RPMI7951 (cell line): ENCODE measurements at regions not wholly inside any gene's neighbourhood (a gene's known extent, or its start where the extent isn't known, plus 50 kb on each side); places are given as distances from the start of the nearest gene placed in this dataset.
A peak's percentile ranks its signal among the peaks of the same experiment; 100 is the strongest.

ENCODE experiments used
- DNase-seq: peaks from one replicate; pipeline ENCODE4 v3.0.0-alpha.2; 2012; ENCODE audit warnings: low read depth

DNA sequence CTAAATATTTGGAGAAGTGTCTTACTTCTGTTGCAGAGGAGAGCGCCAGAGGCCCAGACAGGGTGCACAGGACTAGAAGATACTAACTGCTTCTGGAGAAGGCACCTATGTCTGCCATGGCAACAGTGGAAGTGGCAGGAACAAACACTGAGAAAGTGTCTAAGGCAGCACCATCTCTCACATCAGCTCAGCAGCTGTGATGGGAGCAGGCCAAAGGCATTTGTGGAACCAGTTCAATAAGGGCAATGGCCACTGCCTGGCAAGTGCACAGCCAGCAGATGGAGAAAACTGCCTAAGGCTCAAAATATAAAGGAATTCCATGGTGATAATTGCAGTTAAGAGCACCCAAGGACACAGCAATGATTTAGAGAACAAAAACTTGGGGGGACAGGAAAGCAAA lies 563.0 kb upstream of the CCDC54 start:
- peak; percentile 92 for DNase-seq

DNA sequence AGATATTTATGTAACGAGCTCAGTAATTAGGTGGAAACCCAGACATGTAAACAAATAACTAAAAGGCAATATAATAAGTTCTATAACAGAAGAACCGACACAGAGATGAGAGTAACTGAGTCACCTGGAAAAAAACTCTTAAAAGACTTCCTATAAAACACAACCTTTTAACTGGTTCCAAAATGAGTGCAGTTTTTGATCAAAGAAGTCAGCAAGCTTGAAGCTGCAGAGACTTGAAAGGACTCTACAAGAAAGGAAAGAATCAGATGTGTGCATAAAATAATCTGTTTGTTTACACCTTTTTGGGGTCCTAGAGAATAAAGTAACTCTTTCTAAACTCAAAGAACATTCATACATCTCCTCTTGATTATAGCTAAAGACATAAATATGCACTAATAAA lies 560.4 kb upstream of the CCDC54 start:
- DNase-seq: no peak

GRCh38 chr3:106817706-106818105 lies 559.5 kb upstream of the CCDC54 start:
- no peak for DNase-seq

- no peak for DNase-seq
Measured at GRCh38 chr3:106819440-106819839, 557.8 kb upstream of the CCDC54 start.

GRCh38 chr3:106820726-106821362 lies 556.4 kb upstream of the CCDC54 start:
- DNase-seq: no peak

- no peak for DNase-seq
Measured at GRCh38 chr3:106821801-106822200, 555.4 kb upstream of the CCDC54 start.

- DNase-seq: no peak
Measured at GRCh38 chr3:106822204-106822603, 555.0 kb upstream of the CCDC54 start.

DNA sequence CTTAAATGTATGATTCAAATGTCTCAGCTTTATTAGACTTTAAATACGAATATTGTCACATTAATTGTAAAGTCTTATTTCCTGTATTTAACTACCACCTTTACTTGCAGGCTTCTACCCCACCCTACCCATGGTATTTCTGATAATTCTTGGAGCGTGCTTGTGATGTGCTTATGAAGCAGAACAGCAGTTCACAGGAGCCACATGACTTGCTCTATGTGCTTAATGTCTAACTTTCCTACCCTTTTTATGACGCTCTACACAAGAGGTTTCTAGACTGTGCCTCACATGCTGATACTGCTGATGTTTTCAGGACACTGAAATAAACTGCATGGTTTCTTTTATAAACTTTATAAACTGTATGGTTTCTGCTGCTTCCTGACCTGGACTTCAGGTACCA lies 553.5 kb upstream of the CCDC54 start:
- no peak for DNase-seq

- DNase-seq: peak; percentile 79
Measured at GRCh38 chr3:106824856-106825255, 552.4 kb upstream of the CCDC54 start.

- peak; percentile 68 for DNase-seq
Measured at GRCh38 chr3:106825962-106826605, 551.2 kb upstream of the CCDC54 start.

DNA sequence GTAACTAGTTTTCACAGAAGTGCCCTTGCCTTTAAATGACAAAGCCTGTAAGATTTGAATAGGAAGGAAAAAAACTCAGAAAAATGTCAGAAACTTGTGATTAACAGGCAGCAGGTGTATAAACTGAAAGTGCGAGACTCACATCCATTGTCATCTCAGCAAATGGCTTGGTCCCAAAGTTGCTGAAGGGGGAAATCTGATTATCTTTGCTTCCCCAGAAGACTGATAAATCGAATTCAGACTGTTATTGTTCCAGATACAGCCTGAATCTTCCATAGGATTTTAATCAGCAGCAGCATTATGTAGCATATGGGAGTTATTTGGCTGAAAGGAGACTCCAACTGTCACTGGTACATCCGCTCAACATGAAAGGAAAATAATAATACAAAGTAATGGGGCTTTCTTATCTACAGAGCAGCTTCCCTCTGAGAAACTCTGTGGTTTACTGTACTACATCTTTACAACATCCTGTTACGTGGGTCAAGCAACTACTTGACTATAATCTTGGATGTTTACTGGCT lies 550.4 kb upstream of the CCDC54 start:
- no peak for DNase-seq

- DNase-seq: peak; percentile 35
Measured at GRCh38 chr3:106827515-106828213, 549.6 kb upstream of the CCDC54 start.

GRCh38 chr3:106829206-106829605 lies 548.0 kb upstream of the CCDC54 start:
- peak; percentile 79 for DNase-seq

DNA sequence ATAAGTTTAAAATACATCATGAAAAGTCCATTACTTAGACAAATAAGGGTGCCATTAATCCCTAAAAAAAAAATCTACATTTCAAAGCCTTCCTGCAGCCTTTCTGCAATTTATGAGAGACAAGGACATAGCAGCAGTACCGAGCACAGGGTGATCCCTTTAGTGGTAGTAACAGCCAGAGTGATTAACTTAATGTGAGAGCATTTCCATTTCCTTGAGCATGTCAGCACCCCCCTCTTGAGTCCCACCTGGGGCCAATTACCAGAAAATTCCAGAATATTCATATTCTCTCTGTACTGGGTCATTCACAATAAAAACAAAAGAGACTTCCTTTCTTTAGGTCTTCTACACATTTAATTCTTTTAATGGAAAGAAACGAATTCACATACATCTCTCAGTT lies 546.9 kb upstream of the CCDC54 start:
- DNase-seq: no peak

GRCh38 chr3:106836906-106837305 lies 540.3 kb upstream of the CCDC54 start:
- DNase-seq: peak; percentile 28

GRCh38 chr3:106837616-106838015 lies 539.6 kb upstream of the CCDC54 start:
- no peak for DNase-seq

- DNase-seq: peak; percentile 36
Measured at GRCh38 chr3:106839576-106840280, 537.5 kb upstream of the CCDC54 start.

DNA sequence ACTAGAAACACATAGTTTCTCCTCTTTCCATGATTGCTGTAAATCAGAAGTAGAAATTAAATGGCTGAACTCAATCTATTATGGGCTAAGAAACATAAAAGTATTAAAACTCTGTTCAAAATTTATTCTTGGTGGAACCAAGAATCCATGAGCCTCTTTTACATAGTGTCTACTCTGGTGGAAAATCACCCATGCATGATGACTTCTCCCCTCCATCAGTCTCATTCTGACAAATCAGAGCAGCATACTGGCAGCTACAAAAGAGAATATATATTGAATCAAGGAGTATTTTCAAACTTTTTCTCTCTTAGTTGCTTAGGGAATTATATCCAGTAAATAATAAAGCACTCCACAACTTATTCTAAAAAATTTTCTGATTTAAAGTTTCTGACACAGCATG lies 536.9 kb upstream of the CCDC54 start:
- no peak for DNase-seq

- peak; percentile 35 for DNase-seq
Measured at GRCh38 chr3:106842151-106842550, 535.1 kb upstream of the CCDC54 start.

- DNase-seq: peak; percentile 36
Measured at GRCh38 chr3:106844638-106845037, 532.6 kb upstream of the CCDC54 start.

- DNase-seq: no peak
Measured at GRCh38 chr3:106848099-106848498, 529.1 kb upstream of the CCDC54 start.

- no peak for DNase-seq
Measured at GRCh38 chr3:106850437-106850836, 526.8 kb upstream of the CCDC54 start.
